ENCODE measurements at regions not wholly inside any gene's neighbourhood (a gene's known extent, or its start where the extent isn't known, plus 50 kb on each side); places are given as distances from the start of the nearest gene placed in this dataset.
"Not testable (repeated sequence)": the region's sequence is repeated elsewhere in the genome, so short reads cannot be mapped to it uniquely, and the experiment has no call there.

DNA sequence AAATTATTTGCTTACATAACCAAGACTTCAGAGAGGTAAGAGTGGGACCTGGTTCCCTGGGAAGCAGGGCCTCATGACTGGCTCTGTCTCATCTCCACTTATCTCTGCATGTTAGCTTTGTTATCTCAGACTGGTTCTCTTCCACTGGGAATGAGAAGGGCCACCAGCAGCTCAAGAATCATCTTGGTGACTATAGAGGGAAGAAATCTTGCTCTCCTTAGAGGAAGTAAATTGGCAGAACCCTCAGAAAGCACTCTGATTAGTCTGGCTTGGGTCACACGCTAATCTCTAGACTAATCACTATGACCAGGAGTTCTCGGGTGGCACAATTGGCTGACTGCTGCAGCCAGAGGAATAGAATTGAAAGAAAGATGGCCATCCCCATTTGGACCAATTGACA is 110.8 kb upstream of the KRAS start:
- no peak overlapping the region for H3K4me3 ChIP-seq (replicated peaks; ENCODE audit: low read depth, low read length)
- DNase-seq (ENCODE audit: extremely low read depth, insufficient read length), result no peak
- H3K27me3 ChIP-seq (replicated peaks; ENCODE audit: control insufficient read depth, insufficient read depth, low read length), result no peaks in the 10 kb centered on the region; the same call in 1 of the 2 replicates
- no peaks in the 10 kb centered on the region for H3K36me3 ChIP-seq (ENCODE audit: control insufficient read depth, insufficient read depth, low read length)
- TF ChIP-seq, protein P1, sequence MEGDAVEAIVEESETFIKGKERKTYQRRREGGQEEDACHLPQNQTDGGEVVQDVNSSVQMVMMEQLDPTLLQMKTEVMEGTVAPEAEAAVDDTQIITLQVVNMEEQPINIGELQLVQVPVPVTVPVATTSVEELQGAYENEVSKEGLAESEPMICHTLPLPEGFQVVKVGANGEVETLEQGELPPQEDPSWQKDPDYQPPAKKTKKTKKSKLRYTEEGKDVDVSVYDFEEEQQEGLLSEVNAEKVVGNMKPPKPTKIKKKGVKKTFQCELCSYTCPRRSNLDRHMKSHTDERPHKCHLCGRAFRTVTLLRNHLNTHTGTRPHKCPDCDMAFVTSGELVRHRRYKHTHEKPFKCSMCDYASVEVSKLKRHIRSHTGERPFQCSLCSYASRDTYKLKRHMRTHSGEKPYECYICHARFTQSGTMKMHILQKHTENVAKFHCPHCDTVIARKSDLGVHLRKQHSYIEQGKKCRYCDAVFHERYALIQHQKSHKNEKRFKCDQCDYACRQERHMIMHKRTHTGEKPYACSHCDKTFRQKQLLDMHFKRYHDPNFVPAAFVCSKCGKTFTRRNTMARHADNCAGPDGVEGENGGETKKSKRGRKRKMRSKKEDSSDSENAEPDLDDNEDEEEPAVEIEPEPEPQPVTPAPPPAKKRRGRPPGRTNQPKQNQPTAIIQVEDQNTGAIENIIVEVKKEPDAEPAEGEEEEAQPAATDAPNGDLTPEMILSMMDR (IDR thresholded peaks at IDR 0.05; ENCODE audit: insufficient read depth, low read length, poor library complexity, severe bottlenecking), result no peak

DNA sequence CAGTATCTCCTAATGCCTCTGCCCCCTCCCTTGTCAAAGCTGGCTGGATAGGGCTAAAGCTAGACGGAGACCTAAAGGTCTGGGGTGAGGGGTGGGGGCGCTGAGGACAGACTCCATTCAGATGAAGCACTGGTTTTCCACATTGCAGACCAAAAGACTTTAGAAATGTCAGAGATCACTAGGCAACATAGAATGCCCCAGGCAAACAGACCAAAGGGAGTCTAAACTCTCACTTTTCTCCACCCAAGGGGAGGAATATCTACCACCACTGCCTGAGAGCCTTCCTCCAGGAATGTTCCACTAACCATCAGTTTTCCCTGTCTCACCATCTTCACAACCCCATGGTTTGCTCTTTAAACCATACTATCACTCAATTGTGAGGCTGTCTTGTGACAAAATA is 106.9 kb upstream of the KRAS start:
- TF ChIP-seq, protein P1 (IDR thresholded peaks at IDR 0.05; ENCODE audit: insufficient read depth, low read length, poor library complexity, severe bottlenecking), result no peak
- no peak for DNase-seq (ENCODE audit: extremely low read depth, insufficient read length)
- Histone ChIP-seq H3K27me3 (replicated peaks; ENCODE audit: control insufficient read depth, insufficient read depth, low read length) (no peaks in the 10 kb centered on the region; the same call in 1 of the 2 replicates), H3K4me3 (replicated peaks; ENCODE audit: low read depth, low read length) (no peak overlapping the region), H3K36me3 (ENCODE audit: control insufficient read depth, insufficient read depth, low read length) (no peaks in the 10 kb centered on the region)

DNA sequence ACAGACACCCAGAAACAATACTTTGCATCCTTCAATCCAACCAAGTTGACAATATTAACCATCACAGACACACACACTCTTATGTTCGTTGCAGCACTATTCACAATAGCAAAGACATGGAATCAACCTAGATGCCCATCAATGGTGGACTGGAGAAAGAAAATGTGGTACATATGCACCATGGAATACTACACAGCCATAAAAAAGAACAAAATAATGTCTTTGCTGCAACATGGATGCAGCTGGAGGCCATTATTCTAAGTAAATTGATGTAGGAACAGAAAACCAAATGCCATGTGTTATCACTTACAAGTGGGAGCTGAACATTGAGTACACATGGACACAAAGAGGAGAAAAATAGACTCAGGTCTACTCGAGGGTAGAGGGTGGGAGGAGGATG is 102.2 kb upstream of the KRAS start:
- DNase-seq (ENCODE audit: extremely low read depth, insufficient read length); H3K27me3 ChIP-seq (replicated peaks; ENCODE audit: control insufficient read depth, insufficient read depth, low read length); H3K36me3 ChIP-seq (ENCODE audit: control insufficient read depth, insufficient read depth, low read length); H3K4me3 ChIP-seq (replicated peaks; ENCODE audit: low read depth, low read length): not testable (repeated sequence)

DNA sequence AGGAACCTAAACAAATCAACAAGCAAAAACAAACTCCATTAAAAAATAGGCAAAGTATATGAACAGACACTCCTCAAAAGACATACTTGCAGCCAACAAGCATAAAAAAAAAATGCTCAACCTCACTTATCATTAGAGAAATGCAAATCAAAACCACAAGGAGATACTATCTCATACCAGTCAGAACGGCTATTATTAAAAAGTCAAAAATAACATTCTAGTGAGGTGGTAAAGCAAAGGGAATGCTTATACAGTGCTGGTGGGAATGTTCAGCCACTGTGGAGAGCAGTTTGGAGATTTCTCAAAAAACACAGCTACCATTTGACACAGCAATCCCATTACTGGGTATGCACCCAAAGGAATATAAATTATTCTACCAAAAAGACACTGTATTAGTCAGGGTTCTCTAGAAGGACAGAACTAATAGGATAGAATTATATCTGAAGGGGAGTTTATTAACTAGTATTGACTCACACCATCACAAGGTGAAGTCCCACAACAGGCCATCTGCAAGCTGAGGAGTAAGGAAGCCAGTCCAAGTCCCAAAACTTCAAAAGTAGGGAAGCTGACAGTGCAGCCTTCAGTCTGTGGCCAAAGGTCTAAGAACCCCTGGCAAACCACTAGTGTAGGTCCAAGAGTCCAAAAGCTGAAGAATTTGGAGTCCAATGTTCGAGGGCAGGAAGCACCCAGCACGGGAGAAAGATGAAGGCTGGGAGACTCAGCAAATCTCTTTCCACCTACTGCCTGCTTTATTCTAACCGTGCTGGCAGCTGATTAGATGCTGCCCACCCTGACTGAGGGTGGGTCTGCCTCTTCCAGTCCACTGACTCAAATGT is 101.6 kb upstream of the KRAS start:
- Histone ChIP-seq H3K27me3 (replicated peaks; ENCODE audit: control insufficient read depth, insufficient read depth, low read length) (no peaks in the 10 kb centered on the region), H3K4me3 (replicated peaks; ENCODE audit: low read depth, low read length) (no peak overlapping the region), H3K36me3 (ENCODE audit: control insufficient read depth, insufficient read depth, low read length) (no peaks in the 10 kb centered on the region)
- TF ChIP-seq, protein P1 (IDR thresholded peaks at IDR 0.05; ENCODE audit: insufficient read depth, low read length, poor library complexity, severe bottlenecking), result no peak
- no peak for DNase-seq (ENCODE audit: extremely low read depth, insufficient read length)

DNA sequence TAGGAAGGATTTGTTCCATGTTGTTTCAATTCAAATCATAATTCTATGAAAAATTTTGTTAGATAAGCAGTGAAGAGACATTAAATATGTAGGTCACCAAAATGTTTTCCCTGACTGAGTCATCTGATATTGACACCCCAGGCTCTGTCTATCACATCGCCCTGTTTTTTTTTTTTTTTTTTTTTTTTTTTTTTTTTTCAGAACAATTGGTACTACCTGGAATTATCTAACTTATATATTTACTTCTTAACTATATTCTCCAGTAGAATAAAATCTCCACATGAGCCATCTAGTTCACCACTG is 97.8 kb upstream of the KRAS start:
- Histone ChIP-seq H3K4me3 (replicated peaks; ENCODE audit: low read depth, low read length) (no peak overlapping the region), H3K27me3 (replicated peaks; ENCODE audit: control insufficient read depth, insufficient read depth, low read length) (no peaks in the 10 kb centered on the region), H3K36me3 (ENCODE audit: control insufficient read depth, insufficient read depth, low read length) (no peaks in the 10 kb centered on the region)
- TF ChIP-seq, protein P1 (IDR thresholded peaks at IDR 0.05; ENCODE audit: insufficient read depth, low read length, poor library complexity, severe bottlenecking), result no peak
- no peak for DNase-seq (ENCODE audit: extremely low read depth, insufficient read length)

DNA sequence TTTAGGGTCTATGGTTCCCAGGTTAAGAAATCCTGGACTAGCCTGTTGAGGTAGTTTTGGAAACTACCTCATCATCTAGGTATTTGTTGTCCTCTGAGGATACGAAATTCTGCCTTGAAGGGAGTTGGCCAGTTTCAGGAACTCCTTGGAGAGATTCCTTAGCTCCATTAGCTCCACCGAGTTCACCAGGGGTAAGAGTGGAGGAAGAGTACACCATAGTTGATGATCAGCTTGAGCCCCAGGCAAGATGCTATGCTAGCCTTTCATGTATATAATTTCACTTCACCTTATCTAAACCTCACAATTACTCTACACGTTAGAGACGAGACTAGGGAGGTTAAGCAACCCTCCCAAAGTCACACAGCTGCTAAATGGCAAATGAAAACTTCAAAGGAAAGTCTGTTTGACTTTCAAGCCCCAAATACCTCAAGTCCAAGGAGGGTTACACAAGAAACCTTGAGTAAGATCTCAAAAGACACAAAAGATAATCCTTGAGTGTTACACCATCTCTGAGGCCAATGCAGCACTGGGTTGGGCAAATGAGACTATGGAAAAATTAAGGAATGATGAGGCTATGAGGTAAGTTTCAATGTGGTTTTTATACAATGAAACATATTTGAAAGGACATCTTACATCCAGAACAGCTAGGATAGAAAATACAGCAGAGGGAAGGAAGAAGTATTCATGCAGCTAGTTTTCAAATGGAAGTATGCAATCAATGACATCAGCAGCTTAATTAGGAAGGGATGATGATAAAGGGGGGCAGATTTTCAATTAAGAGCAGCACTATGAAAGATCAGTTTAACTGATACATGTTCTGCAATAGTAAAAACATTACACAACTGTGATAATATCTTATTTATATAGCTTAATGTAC is 97.2 kb upstream of the KRAS start:
- no peaks in the 10 kb centered on the region for H3K36me3 ChIP-seq (ENCODE audit: control insufficient read depth, insufficient read depth, low read length)
- no peak overlapping the region for H3K4me3 ChIP-seq (replicated peaks; ENCODE audit: low read depth, low read length)
- no peaks in the 10 kb centered on the region for H3K27me3 ChIP-seq (replicated peaks; ENCODE audit: control insufficient read depth, insufficient read depth, low read length)
- no peak for DNase-seq (ENCODE audit: extremely low read depth, insufficient read length)
- TF ChIP-seq, protein P1 (IDR thresholded peaks at IDR 0.05; ENCODE audit: insufficient read depth, low read length, poor library complexity, severe bottlenecking), result no peak

DNA sequence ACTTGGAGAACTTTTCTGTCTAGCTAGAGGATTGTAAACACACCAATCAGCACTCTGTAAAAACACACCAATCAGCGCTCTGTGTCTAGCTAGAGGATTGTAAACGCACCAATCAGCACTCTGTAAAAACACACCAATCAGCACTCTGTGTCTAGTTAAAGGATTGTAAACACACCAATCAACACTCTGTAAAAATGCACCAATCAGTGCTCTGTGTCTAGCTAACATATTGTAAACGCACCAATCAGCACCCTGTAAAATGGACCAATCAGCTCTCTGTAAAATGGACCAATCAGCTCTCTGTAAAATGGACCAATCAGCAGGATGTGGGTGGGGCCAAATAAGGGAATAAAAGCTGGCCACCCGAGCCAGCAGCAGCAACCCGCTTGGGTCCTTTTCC is 91.1 kb upstream of the KRAS start:
- DNase-seq (ENCODE audit: extremely low read depth, insufficient read length); H3K4me3 ChIP-seq (replicated peaks; ENCODE audit: low read depth, low read length); H3K27me3 ChIP-seq (replicated peaks; ENCODE audit: control insufficient read depth, insufficient read depth, low read length); H3K36me3 ChIP-seq (ENCODE audit: control insufficient read depth, insufficient read depth, low read length): not testable (repeated sequence)
